Activated CD4-positive, CD25-positive, alpha-beta regulatory T cell treated with anti-CD3 and anti-CD28 coated beads, Interleukin-2, amount 50 U/mL, for 24 hours (primary cell): ENCODE measurements at regions not wholly inside any gene's neighbourhood (a gene's known extent, or its start where the extent isn't known, plus 50 kb on each side); places are given as distances from the start of the nearest gene placed in this dataset.
"Not testable (repeated sequence)": the region's sequence is repeated elsewhere in the genome, so short reads cannot be mapped to it uniquely, and the experiment has no call there.

ENCODE experiments used
- ATAC-seq, 2 donors: fragments of 150-1000 bp; cut with Tn5 transposase; one replicate each; pipeline ENCODE4 v1.10.0; 2021; ENCODE audit warnings: mild to moderate bottlenecking in 1 of 2, moderate library complexity in 1 of 2

GRCh38 chr3:176159796-176160195 lies 1037.5 kb downstream of the TBL1XR1 start:
- no peak for ATAC-seq

GRCh38 chr3:176155012-176155411 lies 1042.3 kb downstream of the TBL1XR1 start:
- no peak for ATAC-seq

GRCh38 chr3:176149567-176149966 lies 1047.7 kb downstream of the TBL1XR1 start:
- ATAC-seq: no peak

GRCh38 chr3:176147251-176147650 lies 1050.0 kb downstream of the TBL1XR1 start:
- ATAC-seq: no peak

- ATAC-seq: no peak
Observed at GRCh38 chr3:176141837-176142236, 1055.4 kb downstream of the TBL1XR1 start.

- no peak for ATAC-seq
Observed at GRCh38 chr3:176120507-176120906, 1076.8 kb downstream of the TBL1XR1 start.

- no peak for ATAC-seq
Observed at GRCh38 chr3:176119826-176120225, 1077.5 kb downstream of the TBL1XR1 start.

- no peak for ATAC-seq
Observed at GRCh38 chr3:176106380-176106779, 1090.9 kb downstream of the TBL1XR1 start.

- no peak for ATAC-seq
Observed at GRCh38 chr3:176097027-176097426, 1100.3 kb downstream of the TBL1XR1 start.

- ATAC-seq: not testable (repeated sequence)
Observed at GRCh38 chr3:176093892-176094291, 1103.4 kb downstream of the TBL1XR1 start.

- ATAC-seq: no peak
Observed at GRCh38 chr3:176090727-176091126, 1106.6 kb downstream of the TBL1XR1 start.

GRCh38 chr3:176088962-176089383 lies 1108.3 kb downstream of the TBL1XR1 start:
- ATAC-seq: no peak

- no peak for ATAC-seq
Observed at GRCh38 chr3:176087066-176087697, 1110.1 kb downstream of the TBL1XR1 start.

- ATAC-seq: no peak
Observed at GRCh38 chr3:176079785-176080184, 1117.5 kb downstream of the TBL1XR1 start.

- ATAC-seq: no peak
Observed at GRCh38 chr3:176078906-176079305, 1118.4 kb downstream of the TBL1XR1 start.

GRCh38 chr3:176075491-176075890 lies 1121.8 kb downstream of the TBL1XR1 start:
- ATAC-seq: no peak

GRCh38 chr3:176075046-176075445 lies 1122.2 kb downstream of the TBL1XR1 start:
- ATAC-seq: no peak

- ATAC-seq: no peak
Observed at GRCh38 chr3:176074096-176074495, 1123.2 kb downstream of the TBL1XR1 start.

GRCh38 chr3:176071943-176072342 lies 1125.3 kb downstream of the TBL1XR1 start:
- ATAC-seq: no peak

- no peak for ATAC-seq
Observed at GRCh38 chr3:176068750-176069149, 1128.5 kb downstream of the TBL1XR1 start.

- ATAC-seq: no peak
Observed at GRCh38 chr3:176058856-176059255, 1138.4 kb downstream of the TBL1XR1 start.

GRCh38 chr3:176055836-176056235 lies 1141.4 kb downstream of the TBL1XR1 start:
- ATAC-seq: no peak

GRCh38 chr3:176051766-176052165 lies 1145.5 kb downstream of the TBL1XR1 start:
- ATAC-seq: no peak

- ATAC-seq: no peak
Observed at GRCh38 chr3:176046703-176047102, 1150.6 kb downstream of the TBL1XR1 start.

GRCh38 chr3:176041812-176042211 lies 1155.5 kb downstream of the TBL1XR1 start:
- ATAC-seq: no peak
